SKM-1 (cell line): ENCODE measurements at regions not wholly inside any gene's neighbourhood (a gene's known extent, or its start where the extent isn't known, plus 50 kb on each side); places are given as distances from the start of the nearest gene placed in this dataset.

Experiments used
- DNase-seq: peaks from one replicate; lab custom pipeline; 2025; ENCODE audit not compliant: unreplicated experiment; lab: John Stamatoyannopoulos, UW

DNA sequence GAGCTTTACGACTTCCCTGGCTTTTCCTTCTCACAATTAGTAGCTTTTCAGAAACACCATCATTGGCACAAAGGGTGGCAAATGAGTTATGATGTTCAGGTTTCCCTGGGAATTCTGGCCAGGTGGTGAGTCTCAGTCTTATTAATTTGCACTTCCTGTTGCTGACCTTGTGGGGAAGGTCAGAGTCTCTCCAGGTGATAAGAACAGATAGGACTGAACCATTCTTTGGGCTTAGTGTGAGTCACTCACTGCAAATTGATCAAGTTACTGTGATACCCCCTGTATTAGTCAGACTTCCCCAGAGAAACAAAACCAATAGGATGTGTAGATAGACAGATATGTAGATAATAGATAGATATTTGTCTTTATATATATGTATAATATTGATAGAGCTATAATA, 53.8 kb upstream of the RANBP3L start:
- DNase-seq: no peak

GRCh38 chr5:36356915-36357314, 55.2 kb upstream of the RANBP3L start:
- DNase-seq: no peak

DNA sequence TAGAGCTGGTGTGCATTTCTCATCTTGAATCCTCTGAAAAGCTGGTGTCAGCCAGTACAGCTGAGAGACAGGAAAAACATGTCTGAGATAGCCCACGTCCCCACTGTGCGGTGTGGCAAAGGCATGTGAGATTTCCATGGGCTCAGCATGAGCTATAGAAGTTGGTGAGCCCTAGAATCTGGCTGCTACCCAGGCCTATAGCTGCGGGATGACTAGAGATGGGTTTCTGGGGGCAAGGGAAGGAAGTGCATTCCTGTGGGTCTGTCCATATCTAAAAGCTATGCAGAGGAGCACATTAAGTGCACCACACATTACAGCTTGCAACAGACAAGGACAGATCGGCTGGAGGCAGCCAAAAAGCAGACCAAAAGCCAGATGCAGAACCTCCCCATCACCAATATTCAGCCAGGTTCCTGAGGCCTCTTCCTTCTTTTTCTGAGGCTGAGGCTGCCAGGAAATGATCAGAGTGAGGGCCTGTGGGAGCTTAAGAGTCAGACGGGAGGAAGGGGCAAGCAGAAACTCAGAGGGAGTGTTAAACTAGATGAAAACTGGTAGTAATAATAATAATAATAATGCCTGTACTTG, 55.8 kb upstream of the RANBP3L start:
- DNase-seq: no peak

DNA sequence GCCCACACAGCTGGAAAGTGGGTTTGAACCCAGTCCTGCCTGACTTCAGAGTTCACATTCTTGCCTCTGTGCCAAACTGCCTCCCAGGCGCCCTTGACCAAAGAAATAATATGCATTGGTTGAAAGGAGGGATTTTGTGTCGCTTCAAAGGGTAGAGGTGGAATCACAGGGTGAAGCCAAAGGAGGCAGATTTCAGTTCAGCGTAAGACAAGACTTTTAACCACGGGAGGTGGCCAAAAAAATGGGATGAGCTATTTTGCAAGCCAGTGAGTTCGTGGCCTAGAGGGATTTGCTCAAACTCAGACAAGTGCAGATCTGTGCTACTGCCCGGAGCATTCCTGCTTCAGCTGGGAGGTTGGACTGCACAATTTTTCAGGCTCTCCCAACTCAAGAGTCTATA, 57.6 kb upstream of the RANBP3L start:
- DNase-seq: no peak

DNA sequence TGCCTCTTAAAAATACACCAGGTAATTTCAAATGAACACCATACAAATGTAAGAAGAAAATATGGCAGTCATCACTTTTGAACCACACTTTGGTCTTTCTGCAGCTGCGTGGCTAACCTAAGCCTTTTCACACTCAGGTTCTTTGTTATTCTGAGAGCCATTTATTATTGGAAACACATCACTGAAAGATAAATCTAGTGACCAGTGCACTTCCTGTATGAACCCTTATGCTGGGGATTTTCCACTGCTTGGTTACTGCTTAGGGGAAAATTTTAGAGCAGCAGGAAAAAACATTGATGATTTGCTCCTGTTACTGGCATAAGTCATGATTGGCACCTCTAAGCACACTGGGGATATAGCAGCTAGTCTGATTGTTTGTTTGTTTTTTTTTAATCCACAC, 58.6 kb upstream of the RANBP3L start:
- DNase-seq: no peak

DNA sequence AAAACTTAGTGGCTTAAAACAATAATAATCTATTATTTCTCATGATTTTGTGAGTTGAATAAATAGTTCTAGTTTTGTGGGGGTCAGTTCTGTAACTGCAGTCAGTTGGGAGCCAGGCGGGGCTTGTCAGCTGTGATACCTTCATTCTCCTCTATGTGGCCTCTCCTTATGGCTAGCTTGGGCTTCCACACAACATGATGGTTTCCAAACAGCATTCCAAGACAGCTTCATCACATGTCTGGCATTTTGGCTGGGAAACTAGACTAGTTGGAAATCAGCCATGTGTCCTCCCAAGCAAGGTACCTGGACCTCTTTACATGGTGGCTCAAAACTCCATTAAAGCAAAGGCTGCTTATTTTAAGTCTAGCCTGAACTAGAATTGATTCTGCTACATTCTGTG, 61.4 kb upstream of the RANBP3L start:
- no peak for DNase-seq

GRCh38 chr5:36363744-36364143, 62.0 kb upstream of the RANBP3L start:
- DNase-seq: no peak

GRCh38 chr5:36364473-36364872, 62.8 kb upstream of the RANBP3L start:
- no peak for DNase-seq

- no peak for DNase-seq
Observed at GRCh38 chr5:36365896-36366295, 64.2 kb upstream of the RANBP3L start.

DNA sequence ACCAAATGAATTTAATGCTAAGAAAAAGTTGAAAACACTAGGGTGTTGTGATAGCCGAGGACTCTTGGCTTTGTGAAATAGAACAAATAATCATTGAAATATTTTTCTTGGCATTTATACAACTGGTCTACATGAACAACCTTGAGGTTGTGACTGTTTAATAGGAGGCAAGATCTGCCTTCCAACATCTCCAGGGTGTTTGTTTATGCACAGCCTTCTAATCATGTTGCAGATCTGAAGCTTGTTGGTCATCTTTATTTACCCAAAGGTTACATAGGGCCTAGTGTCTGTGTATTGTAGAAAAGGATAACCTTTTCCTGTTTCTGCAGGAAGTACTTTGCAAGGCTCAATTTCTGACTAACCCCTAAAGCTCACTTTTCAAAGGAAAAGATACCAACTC, 65.2 kb upstream of the RANBP3L start:
- no peak for DNase-seq

- DNase-seq: no peak
Observed at GRCh38 chr5:36367524-36367923, 65.8 kb upstream of the RANBP3L start.

DNA sequence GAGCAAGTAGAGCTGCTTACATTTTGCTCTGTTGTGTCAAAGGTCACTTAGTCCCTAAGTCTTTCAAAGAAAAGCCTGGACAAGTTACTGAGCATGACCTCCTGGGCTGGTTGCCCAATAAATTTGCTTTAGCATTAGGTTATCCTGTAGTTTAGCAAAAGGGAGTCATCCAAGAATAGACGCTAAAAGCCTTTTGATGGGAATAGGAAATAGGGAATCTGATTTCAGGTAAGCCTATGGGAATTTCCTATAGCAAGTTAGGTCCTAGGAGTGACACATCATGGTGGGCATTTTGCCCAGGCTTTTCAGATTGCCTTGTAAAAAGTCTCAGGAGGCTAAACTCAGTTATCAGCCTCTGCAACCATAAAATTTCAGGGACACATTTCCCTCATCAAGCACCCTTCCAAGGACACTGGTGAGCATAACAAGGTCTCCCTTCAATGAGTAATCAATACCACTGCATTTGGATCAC, 67.6 kb upstream of the RANBP3L start:
- no peak for DNase-seq

DNA sequence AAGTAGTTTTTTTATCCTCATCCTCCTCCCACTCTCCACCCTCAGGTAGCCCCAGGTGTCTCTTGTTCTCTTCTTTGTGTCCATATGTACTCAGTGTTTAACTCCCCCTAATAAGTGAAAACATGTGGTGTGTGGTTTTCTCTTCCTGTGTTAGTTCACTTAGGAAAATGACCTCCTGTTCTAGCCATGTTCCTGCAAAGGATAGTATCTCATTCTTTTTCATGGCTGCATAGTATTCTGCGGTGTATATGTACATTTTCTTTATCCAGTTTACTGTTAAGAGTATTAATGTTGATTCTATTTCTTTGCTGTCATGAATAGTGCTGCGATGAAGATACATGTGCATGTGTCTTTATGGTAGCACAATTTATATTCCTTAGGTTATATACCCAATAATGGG, 68.4 kb upstream of the RANBP3L start:
- no peak for DNase-seq

- DNase-seq: no peak
Observed at GRCh38 chr5:36371366-36371765, 69.7 kb upstream of the RANBP3L start.

- DNase-seq: peak; percentile 77
Observed at GRCh38 chr5:36373527-36374086, 71.9 kb upstream of the RANBP3L start.

GRCh38 chr5:36374266-36374862, 72.7 kb upstream of the RANBP3L start:
- no peak for DNase-seq

- DNase-seq: no peak
Observed at GRCh38 chr5:36377192-36377591, 75.5 kb upstream of the RANBP3L start.

DNA sequence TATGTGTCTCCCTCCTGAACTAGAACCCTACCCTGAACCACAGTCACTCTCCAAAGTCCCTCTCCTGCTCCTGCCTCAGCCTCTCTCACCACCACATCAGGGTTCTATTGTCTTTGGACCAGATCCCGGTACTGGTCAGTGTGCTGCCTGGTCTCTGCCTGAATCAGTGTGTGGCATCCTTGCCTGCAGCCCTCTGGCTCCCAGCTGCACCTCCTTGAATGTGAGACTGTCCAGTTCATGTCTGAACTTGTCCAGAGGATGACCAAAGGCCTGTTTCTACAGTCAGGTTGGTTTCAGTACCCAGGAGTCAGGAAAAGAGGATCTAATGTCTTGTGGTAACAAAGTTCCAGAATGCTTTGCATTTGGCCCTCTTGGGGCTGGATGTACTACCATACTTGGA, 76.8 kb upstream of the RANBP3L start:
- no peak for DNase-seq

DNA sequence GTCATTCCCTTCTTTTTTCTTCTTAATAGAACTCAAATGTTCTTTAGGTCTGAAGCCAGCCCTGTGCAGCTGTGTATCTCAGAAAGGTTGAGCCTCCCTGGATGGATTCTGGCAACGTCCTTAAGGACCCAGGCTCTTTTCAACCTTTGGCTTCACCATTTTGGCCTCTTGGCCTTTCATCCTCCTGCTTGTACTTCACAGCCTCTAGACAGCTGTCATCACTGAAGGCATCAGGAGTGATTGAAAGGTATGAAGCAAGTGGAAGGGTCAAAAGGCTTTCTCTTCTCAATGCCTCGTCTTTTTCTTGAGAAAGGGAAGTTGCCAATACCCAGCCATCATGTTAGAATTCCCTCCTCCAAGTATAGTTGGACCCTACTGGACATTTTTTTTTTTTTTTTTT, 81.2 kb upstream of the RANBP3L start:
- DNase-seq: no peak

DNA sequence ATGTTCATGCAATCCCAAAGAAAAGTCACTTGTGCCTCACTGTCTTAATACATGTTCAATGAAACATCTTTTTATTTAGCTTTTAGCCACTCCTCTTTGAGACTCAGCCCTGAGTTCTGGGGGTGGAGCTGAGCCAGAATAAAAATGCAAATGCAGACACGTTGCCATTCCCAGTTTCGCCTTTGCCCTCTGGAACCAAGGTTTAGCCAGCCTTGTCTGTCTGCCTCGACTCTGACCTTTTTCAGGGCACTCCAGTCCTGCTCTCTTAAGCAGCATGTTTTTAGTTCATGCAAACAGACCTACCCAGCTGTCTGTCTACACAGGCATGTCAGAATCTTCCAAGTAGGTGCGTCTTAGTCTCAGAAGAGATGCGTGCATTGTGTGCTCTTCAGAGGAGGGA, 82.2 kb upstream of the RANBP3L start:
- DNase-seq: no peak

GRCh38 chr5:36384845-36385244, 83.1 kb upstream of the RANBP3L start:
- DNase-seq: no peak

GRCh38 chr5:36385495-36385894, 83.8 kb upstream of the RANBP3L start:
- DNase-seq: no peak

DNA sequence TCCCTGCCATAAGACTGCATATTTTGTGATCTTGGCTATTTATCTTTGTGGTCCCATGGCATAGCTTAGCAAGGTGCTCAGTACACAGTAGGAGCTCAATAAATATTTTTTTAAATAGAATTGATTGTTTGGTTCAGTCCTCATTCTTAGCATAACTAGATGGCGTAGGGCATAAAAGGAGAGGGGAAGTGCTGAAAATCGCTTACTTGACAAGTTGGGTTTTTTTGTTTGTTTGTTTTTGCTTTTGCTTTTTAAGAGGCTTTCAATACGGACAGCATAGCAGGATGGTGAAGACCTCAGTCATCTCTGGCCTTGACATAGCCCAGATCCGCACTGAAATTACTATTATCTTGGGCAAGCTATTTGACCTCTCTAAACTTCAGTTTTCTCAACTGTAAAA, 86.6 kb upstream of the RANBP3L start:
- DNase-seq: no peak
